ENCODE measurements at regions not wholly inside any gene's neighbourhood (a gene's known extent, or its start where the extent isn't known, plus 50 kb on each side); places are given as distances from the start of the nearest gene placed in this dataset.

DNA sequence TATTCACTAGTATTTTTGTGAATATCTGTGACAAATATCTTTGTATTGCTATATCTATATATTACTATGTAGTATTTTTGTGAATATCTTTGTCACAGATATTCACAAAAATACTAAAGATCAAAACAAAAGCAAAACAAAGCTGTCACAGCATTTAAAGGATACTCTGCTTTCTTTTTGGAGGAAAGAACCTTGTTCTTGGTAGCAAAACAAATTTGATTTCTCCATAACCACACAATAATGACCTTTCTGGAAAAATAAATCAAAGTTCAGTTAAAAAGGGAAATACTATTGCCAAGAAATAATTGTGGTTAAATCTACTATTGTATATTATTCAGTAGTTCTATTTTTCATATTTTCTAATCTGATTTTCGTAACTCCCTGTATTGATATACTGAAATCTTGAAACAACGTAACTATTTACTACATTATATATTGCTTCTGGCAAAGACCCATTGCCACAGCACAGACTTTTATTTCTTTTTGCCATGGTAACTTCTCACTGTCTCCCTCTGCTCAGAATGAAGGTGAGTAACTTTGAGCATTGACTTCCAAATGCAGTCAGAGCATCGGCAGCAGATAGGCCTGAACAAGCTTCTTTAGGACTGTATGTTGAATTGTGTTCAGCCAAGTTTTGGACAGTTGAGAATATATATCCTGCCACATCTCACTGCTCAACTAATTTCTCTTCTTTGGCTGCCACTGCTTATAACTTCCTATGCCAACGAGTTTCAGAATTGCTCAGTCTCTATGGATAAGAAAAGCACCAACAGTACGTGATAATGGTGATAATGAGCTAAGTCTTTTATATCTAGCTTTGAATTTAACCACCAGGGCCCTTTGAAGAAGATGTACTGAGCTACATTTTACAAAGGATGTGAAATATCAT, 1097.2 kb upstream of the GJE1 start:
- no peak for DNase-seq

DNA sequence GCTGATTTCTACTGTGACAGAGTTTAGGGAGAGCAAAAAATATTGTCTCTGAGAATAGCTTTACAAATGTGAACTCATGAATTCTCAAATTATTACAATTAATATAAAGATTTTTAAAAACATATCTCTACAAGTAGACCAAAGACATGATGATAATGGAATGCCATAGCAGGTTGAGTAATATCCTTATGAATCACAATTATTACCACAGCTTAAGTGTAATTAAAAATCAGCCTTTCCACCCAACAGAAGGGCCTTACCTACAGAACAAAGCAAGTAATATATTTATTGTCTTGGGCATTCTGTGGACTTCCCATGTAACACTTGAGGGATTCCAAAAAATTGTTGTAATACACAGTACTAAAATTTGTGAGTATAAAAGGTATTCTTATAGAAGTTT, 1099.6 kb upstream of the GJE1 start:
- no peak for DNase-seq

DNA sequence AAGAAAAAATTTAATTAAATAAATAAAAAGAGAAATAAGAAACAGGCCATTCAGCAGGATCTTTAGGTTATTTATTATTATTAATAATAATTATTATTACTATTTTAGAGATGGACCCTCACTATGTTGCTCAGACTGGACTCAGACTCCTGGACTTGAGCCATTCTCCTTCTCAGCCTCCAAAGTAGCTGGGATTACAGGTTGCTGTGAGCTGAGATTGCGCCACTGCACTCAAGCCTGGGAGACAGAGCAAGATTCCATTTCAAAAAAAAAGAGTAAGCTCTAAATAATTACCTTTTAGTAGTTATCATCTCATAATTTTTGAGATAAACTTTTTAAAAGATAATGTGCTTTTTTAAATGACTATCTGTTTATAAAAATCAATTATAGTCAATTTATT, 1102.8 kb upstream of the GJE1 start:
- no peak for DNase-seq

DNA sequence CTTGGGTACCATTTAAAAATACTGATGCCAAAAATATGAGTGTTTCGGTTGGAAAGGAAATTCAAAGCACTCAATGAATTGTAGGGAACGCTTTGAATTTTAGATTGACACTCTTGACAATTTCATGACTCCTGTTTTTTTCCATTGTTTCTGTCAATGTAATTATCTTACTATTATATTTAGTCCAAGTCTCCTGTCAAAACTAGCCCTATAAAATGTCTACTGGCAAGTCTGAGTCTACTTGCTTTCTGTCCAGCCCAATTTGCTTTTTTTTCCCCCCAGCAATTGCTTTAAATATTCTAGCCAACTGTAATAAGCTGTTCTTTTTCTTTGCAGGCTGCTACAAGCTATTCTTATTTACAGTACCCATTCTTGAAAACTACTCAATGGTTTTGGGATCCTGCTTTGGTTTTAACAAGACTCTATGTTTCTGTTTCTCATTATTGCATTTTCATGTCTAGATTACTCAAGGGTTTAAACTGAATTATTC, 1103.9 kb upstream of the GJE1 start:
- DNase-seq = no peak

DNA sequence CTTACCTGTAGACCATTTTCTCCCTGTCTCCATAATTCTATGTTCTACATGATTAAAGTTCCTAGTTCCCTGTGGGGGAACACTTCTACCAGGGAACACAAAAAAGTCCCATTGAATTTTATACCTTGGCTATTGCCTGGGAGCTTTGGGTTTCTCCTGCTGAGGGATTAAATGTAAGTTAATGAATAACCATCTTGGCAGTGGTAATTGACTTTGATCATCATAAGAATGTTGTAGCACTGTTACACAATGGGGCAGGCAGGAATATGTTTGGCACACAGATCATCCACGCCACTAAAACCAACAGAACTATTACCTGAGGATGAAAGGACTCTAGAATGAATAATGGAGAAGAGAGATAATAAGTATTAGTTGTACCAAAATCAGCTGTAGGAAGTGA, 1106.2 kb upstream of the GJE1 start:
- DNase-seq = no peak

DNA sequence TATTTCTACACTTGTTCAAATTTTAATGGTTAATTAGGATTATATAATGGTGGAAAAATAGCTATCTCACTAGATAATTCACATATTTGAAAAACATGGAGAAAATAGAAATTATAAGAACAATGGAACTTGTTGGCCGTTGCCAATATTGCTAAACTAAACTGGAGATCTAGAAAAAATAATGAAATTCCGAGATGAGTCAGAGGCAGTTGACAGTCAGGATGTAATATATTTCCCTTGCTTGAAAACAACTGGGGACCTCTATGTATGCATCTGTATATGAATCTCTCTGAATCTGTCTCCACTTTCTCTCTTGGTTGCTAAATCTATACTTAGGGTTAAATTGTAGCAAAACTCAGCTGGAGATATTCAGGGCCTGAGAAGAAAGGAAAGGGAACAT, 1108.2 kb upstream of the GJE1 start:
- no peak for DNase-seq

DNA sequence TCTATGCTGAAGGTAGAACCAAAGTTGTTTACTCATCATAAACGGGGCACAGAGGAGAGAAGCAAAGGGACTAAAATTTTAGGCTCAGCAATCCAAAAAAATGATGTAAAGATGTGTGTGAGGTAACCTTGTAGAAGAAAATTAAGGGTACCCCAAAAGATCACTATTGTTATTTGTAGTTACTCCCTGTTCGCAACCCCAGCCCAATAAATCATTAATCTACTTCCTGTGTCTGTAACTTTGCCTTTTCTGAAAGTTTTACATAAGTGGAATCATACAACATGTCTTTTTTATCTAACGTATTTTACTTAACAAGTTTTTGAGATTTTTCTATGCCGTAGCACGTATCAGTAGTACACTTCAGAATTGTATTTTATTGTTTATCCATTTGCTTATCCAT, 1114.8 kb upstream of the GJE1 start:
- DNase-seq = no peak

DNA sequence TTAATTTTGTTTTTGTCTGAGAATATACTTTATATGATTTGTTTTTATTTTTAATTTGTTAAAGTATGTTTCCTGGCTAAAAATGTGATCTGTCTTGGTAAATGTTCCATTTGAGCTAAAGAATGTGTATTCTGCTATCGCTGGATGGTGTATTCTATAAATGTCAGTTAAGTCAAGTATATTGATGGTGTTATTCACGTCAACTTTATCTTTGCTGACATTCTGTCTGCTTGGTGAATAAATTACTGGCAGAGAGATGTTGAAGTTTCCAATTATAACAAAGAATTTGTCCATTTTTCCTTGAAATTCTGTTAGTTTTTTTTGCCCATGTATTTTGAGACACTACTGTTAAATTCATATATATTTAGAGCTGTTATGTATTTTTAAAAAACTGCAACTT, 1131.8 kb upstream of the GJE1 start:
- no peak for DNase-seq

DNA sequence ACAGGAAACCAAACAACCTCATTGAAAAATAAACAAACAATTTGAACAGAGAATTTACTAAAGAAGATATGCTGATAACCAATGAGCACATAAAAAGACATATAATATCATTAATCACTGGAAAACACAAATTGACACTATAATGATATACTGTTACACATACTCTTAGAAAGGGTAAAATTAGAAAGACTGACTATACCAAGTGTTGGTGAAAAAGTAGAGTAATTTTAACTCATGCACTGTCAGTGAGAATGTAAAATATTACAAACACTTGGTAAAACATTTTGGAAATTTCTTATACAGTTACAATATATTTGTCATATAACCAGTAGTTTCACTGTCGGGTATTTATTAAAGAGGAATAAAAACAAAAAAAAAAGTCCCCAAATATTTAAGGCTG, 1139.2 kb upstream of the GJE1 start:
- DNase-seq = no peak

DNA sequence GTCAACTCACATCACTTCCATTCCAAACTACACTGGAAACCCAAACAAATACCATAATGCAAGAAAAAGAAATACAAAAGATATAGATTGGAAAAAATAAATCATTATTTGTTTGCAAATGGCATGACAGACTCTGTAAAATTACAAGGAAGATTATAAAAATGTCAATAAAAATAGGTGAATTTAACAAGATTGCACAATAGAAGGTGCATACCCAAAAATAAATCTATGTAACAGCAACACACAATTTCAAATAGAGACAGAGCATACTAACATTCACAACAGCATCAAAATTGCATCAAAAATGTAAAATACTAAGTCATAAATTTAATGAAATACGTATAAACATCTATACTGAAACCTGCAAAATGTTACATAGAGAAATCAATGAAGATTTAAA, 1140.0 kb upstream of the GJE1 start:
- no peak for DNase-seq

DNA sequence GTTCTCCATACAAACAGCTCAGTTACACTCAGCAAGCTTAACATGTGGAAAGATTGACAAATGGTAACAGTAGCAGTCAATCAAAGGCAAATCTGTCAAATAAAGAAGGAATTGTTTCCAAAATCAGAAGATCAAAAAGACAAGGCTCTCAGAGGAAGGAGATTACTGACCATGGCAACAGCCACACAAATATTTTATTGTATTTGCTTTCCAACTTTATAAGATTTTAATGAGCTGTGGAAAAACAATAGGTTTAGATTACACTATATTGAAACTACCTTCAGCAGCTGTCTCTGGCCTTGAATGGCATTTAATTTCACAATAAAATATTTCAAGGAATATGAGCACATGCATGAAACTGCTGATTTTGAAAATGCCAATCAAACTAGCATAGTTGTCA, 1143.9 kb upstream of the GJE1 start:
- no peak for DNase-seq

DNA sequence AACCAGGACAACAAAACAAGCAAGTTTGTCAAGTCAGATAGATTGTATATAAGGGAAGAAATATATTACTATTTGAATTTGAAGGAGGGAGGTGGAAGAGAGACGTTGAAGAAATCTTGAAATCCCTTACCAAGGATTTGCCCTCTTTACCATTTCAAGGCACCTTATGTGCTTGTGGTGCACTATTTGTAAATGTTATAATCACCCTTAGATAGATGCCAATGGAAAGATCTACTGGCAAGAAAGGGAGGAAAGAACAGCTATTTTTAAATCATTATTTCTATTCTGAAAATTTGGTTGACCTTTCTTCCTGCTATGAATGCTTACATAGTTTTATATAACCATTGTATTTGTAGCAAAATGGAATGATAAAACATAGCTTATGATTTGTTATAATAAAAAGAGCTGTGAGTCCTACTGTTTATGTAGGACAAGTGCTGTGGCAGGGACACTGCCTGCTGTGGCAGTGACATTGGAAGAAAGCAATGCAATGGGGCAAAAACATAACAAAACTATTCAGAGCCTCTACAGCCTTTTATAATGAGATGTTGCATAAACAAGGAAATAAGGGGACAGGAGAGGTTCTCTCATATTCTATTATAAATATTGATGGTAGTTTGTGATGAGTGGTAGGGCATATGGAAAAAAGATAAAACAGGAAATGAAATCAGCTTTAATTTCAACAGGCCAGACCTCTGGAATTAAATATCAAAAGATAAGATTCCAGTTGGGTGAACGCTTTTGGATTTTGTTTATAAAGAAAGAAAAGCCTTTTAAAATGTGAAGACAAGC, 1145.2 kb upstream of the GJE1 start:
- no peak for DNase-seq

DNA sequence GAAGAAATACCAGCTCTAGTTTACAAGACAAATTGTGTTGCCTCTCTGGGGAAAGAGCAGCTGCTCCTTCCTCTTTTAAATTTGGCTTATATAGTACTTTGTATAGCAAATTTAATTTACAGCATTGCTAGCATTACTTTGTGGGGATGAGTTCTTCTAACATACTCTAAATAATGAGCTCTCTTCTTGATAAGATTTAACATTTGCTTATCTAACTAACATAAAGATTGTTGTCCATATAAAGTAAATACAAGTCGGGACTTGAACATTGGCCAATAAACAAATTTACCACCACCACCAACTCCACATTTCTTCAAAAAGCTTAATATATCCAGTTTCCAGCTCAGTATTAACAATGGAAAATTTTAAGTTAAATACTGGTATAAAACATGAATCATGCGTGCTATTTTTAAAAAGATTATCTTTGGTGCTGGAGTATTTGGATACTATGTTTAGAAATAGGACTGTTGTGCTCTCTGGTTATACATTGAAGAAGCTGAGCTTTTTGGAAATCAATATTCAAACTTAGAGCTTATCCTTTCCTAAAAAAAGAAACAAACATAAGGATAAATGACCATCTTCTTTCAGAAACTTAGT, 1146.9 kb upstream of the GJE1 start:
- DNase-seq = no peak

DNA sequence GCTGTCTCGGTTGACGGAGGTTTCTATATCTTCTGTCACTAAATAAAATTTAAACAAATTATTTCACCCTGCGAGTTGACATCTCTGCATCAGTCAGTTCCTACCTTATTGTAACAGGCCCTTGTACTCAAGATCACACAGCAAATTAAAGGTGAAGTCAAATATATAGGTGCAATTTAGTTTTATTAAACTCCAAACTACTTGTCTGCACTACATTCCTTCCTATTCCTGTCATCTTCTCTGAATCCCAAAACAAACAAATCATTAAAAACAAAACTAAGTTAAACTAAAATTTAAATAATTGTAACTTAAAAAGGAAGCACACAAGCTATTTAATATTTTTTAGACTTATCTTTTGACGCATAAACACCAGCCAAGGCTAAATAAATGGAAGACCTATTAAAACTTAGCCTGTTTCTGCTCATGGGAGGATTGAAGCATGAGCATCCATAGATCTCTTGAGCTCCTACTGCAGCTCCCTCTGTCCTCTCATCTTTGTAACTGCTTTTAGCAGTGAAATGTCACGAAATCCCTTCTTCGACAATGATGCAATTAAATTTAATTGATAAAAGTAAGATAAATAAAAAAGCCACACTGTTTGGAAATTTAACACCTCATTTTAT, 1152.3 kb upstream of the GJE1 start:
- DNase-seq = no peak

DNA sequence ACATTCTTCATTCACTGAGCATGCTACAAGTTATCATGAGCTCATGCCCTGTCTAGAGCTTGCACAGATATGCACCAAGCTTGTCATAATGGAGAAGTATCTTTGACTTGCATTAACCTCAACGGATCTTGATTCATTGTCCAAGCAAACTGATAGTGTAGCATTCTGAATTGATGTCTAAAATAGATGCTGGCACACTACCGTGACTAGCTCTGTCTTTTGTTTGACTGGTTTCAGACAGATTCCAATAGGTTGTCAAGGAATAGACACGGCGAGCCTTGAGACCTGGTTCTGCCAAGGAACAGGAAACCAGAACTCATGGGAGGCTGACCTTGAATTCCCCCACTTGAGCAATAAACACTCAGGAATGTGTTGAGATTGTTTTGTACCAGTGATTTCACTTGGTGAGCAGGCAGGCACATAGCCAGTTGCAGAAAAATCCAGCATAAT, 1153.1 kb upstream of the GJE1 start:
- no peak for DNase-seq

DNA sequence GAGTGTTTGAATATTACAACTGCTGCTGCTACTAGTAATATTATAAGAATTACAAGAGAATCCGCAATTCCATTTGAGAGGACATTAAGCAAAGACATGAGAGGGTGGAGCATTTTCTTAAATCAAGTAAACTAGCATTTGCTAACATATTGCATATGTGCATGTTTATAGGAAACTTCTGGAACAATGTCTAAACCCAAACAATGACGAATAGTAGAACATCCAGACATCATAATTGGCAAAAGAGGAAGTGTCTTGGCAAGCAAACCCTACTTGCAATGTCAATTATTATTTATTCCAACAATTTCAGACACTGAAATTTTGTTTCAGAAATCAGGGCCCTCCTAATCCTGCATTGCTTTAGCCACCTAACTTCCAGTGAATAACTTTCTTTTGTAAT, 1155.3 kb upstream of the GJE1 start:
- no peak for DNase-seq

DNA sequence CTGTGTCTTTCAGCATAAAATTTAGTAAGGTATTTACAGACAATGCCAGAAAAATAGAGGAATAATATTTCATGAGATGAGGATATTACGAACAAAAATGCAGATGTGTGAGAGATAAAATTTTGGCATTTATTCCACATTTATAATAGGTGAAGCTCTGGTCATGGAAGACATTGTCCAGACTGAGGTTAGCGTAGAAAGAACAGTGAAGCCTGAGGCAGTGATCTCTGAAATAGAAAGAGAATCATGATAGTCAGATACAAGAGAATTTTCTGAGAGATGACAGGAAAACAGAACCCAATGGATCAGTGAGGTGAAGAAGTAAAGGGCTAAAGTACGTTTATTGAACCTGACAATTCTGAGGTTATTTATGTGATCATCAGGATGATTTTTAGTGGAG, 1155.9 kb upstream of the GJE1 start:
- DNase-seq = no peak

DNA sequence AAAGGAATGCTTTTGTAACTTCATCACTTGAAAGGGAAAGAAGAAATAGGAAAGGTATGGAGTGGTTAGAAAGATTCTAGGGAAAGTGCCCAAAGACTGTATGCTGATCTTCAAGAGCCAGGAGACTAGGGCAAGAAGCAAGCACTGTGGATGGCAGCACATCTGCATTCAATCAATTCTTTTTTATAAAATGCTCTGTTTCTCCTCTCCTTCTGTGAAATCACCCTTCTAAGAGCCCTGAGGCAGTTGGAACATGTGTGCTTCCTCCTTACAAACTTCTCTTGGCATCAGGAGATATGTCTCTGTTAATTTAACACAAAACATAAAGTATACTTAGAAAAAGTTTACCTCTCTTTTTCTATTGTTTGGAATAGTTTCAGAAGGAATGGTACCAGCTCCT, 1162.2 kb upstream of the GJE1 start:
- no peak for DNase-seq

DNA sequence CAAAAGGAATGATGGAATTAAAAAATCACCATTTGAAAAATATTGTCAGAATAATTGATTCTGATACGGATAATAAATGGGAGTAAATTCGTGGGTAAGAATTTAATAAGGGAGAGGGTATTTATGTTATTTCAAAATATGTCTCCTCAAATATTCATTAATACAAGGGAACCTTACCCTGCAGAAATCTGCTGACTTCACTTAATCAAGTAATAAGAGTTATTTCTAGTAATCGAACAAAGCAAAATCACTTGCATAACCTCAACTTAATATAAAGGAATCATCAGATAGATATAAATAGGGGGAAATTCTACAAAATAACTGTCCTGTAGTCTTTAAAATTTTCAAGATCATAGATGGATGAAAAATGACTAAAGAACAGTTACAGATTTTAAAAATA, 1164.7 kb upstream of the GJE1 start:
- DNase-seq = no peak

DNA sequence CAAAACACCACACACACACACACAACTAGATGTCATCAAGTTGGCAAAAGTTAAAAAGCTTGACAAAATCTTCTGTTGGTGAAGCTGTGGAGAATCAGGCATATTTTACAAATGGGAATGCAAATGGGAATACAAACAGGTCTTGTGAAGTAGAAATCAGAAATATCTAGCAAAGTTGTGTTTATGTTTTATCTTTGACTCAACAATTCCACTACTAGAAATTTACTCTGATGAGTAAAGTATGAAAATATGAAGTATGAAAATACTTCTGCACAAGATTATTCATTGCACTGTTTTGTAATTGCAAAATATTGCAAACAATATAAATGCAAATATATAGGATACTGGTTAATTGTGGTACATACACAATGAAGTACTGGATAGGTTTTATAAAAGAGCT, 1166.0 kb upstream of the GJE1 start:
- no peak for DNase-seq

DNA sequence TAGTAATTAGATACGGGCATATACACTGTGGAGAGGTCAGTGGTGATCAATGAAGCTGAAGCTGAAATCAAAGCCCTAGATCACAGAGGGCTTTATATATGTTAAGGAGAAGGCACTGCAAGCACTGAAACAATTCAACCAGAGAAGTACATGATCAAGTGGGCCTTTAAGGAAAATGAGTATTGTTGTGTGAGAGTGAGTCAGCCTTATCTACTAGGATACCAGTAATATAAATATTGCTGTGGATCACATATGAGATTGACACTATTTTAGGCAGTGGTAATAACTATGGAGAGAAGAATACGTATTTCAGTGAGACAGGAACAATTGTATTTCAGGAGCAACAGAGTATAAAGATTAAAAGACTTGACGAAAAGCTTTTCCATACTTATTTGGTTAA, 1172.2 kb upstream of the GJE1 start:
- DNase-seq = no peak

DNA sequence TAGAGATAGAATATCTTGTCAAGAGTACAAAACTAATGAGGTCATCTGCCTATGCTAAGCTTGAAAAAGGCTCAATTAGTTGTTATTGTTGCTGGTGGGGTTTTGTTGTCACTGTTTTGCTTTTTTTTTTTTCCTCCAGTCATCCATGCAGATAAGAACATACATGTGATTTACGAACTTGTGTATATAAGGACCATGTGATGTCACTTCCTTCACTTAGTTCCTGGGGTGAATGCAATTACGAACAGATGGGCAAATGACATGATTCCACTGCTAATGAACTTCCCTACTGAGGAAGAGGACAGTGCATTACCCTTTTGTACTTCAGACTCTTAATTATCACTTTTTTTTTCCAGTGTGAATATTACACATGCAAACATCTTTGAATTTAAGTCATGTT, 1175.3 kb upstream of the GJE1 start:
- no peak for DNase-seq
